ENCODE measurements at regions not wholly inside any gene's neighbourhood (a gene's known extent, or its start where the extent isn't known, plus 50 kb on each side); places are given as distances from the start of the nearest gene placed in this dataset.

DNA sequence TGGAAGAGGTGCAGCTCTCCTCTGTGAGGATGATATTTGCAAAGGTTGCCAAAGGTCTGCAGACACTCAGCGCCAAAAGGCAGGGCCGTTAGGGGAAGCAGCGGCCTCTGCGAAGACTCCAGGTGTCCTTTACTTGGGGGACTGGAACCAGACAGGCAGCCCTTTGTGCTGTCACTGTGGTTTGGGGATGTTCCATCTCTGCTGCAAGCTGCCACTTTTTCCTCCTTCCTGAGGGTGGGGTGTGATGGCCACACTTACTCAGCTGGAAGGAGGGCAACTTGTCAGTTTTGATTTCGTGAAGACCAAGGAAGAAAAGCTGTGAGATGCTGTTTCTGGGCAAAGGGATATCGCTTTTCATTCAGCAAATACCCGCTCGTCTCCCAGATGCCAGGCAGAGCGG, 96.5 kb upstream of the PRR5 start:
- TF ChIP-seq EZH2 (IDR thresholded peaks at IDR 0.05) (no peak), POLR2AphosphoS5 (IDR thresholded peaks at IDR 0.05; ENCODE audit: borderline replicate concordance, low read depth, low read length) (no peak), FOXP2 (optimal IDR thresholded peaks at IDR 0.05; ENCODE audit: control extremely low read depth, extremely low read length, insufficient read depth) (no peak)
